Activated T-helper 1 cell treated with anti-CD3 and anti-CD28 coated beads, Interleukin-12 subunit alpha, Interleukin-12 subunit beta, Interleukin-2, Interleukin-4 antibody, amounts not matched to agents 30 ng/mL and 10 ng/mL and 1 ng/mL, durations not matched to agents 14 hours and 24 hours and 36 hours (primary cell): ENCODE measurements at regions not wholly inside any gene's neighbourhood (a gene's known extent, or its start where the extent isn't known, plus 50 kb on each side); places are given as distances from the start of the nearest gene placed in this dataset.
"Not testable (repeated sequence)": the region's sequence is repeated elsewhere in the genome, so short reads cannot be mapped to it uniquely, and the experiment has no call there.

Experiments
- DNase-seq: peaks from one replicate; pipeline ENCODE4 v3.0.0; 2021; ENCODE audit warnings: low spot score
- H3K27ac Mint-ChIP-seq: one replicate; pipeline ENCODE4 v1.8.0; 2021; ENCODE audit warnings: mild to moderate bottlenecking, mixed read lengths
- H3K27me3 Mint-ChIP-seq: one replicate; pipeline ENCODE4 v1.8.0; 2022; ENCODE audit warnings: mild to moderate bottlenecking, moderate library complexity, mixed read lengths; ENCODE audit not compliant: insufficient read depth
- H3K36me3 Mint-ChIP-seq: one replicate; pipeline ENCODE4 v1.8.0; 2021; ENCODE audit warnings: low read depth, mixed read lengths
- H3K4me1 Mint-ChIP-seq: one replicate; pipeline ENCODE4 v1.8.0; 2021; ENCODE audit warnings: low read depth, mixed read lengths
- H3K4me3 Mint-ChIP-seq: one replicate; pipeline ENCODE4 v1.8.0; 2021; ENCODE audit warnings: mild to moderate bottlenecking, moderate library complexity, mixed read lengths
- H3K9me3 Mint-ChIP-seq: one replicate; pipeline ENCODE4 v1.8.0; 2021; ENCODE audit warnings: mixed read lengths
- intact Hi-C: fragments of 100-400 bp; cut with micrococcal nuclease; formaldehyde crosslinking; loops from one replicate; pipeline ENCODE4 v1.15.1; 2024

DNA sequence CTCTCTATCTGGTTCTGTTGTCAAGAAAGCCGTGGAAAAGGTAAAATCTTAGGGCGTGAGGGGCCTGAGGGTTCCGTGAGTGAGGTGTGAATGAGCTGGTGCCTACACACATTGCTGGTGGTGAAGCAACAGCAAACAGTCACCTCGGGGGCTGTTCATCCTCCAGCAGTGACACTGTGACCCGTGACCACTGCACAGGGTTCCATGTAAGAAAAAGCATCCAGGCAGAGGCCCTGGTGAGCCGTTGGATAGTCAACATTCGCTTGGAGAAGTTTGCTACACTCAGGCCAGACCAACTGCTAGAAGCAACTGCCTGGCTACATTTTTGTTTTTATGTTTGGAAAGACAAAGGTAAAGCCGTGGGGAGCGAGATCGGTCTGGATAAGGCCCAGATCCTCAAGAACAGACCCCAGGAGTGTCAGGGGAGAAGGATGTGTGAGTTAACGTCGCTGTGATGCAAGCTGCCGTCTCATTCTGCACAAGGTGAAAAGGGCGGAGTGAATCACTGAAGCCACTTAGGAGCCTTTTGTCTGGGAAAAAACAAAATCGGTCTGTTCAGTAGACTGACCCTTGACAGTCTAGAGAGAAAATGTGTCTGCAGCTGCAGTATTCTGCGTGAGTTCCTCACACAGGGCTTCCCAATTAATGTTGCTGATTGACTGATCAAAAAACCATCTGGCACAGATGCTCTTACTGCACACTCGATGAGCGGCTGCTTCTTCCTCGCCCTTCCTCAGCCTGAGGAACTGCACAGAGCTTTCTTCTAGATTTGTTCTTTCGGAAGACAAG, 404.0 kb downstream of the SMOC2 start:
- Mint-ChIP-seq H3K27me3 (no peaks in the 10 kb centered on the region), H3K27ac (no peak overlapping the region), H3K4me3 (no peak overlapping the region), H3K9me3 (peaks cover 13% of the 10 kb centered on the region), H3K4me1 (no peaks in the 10 kb centered on the region), H3K36me3 (no peaks in the 10 kb centered on the region)
- DNase-seq: no peak
- intact Hi-C loops: no loop called here

DNA sequence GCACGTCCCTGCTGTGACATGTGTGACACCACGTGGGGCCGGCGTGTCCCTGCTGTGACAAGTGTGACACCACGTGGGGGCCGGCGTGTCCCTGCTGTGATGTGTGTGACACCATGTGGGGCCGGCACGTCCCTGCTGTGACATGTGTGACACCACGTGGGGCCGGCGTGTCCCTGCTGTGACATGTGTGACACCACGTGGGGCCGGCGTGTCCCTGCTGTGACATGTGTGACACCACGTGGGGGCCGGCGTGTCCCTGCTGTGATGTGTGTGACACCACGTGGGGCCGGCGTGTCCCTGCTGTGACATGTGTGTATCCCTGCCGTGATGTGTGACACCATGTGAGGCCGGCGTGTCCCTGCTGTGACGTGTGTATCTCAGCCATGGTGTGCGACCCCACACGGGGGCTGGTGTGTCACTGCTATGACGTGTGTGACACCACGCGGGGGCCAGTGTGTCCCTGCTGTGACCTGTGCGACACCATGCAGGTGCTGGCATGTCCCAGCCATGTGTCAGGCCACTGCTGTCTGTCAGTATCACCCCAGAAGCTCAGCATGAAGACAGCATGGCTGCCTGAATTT, 401.7 kb downstream of the SMOC2 start:
- intact Hi-C loops, DNase-seq, H3K4me3 Mint-ChIP-seq, H3K36me3 Mint-ChIP-seq, H3K27me3 Mint-ChIP-seq, H3K27ac Mint-ChIP-seq, H3K4me1 Mint-ChIP-seq: not testable (repeated sequence)
- H3K9me3 Mint-ChIP-seq: peaks cover 20% of the 10 kb centered on the region

DNA sequence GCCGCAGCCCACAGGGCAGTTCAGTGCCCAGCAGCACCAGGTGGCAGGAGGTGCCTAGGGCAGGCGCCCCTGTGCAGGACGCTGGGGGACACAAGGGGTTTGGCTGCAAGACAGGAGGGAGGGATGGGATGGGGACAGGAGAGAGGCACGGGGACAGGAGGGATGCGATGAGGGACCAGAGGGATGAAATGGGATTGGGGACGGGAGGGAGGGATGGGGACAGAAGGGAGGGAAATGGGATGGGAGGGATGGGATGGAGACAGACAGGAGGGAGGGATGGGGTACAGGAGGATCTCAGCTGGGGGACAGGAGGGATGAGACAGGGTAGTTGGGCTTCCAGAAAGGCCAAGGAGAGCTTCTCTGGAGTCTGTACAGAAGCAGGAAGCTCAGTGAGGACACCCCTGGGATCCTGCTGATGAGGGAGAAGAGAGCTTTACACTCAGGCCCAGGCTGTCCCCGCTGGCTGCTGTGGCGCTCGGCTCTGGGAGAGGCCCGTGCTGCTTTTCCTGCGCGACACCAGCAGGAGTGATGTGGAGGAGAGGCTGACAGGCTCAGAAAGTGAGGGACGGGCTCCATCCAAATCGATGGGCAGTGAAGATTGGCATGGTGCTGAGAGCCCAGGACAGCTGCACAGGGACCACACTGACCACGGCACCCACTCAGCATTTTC, 400.8 kb downstream of the SMOC2 start:
- no peak overlapping the region for H3K27ac Mint-ChIP-seq
- H3K4me3 Mint-ChIP-seq: no peak overlapping the region
- intact Hi-C loops: no loop called here
- DNase-seq: no peak
- H3K4me1 Mint-ChIP-seq: no peaks in the 10 kb centered on the region
- H3K9me3 Mint-ChIP-seq: peaks cover 20% of the 10 kb centered on the region
- H3K36me3 Mint-ChIP-seq: peaks cover 2% of the 10 kb centered on the region
- no peaks in the 10 kb centered on the region for H3K27me3 Mint-ChIP-seq

DNA sequence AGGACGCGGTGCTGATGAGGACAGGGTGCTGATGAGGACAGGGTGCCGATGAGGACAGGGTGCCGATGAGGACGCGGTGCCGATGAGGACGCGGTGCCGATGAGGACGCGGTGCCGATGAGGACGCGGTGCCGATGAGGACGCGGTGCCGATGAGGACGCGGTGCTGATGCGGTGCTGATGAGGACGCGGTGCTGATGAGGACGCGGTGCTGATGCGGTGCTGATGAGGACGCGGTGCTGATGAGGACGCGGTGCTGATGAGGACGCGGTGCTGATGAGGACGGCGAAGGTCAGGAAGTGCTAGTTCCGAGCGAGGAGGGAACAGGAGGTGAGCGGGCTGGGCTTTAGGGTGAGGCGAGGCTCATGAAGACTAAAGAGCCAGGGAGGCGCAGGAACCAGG, 399.9 kb downstream of the SMOC2 start:
- DNase-seq: peak; percentile 8

DNA sequence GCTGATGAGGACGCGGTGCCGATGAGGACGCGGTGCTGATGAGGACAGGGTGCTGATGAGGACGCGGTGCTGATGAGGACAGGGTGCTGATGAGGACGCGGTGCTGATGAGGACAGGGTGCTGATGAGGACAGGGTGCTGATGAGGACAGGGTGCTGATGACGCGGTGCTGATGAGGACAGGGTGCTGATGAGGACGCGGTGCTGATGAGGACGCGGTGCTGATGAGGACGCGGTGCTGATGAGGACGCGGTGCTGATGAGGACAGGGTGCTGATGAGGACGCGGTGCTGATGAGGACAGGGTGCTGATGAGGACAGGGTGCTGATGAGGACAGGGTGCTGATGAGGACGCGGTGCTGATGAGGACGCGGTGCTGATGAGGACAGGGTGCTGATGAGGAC, 399.3 kb downstream of the SMOC2 start:
- H3K27ac Mint-ChIP-seq, H3K4me3 Mint-ChIP-seq, H3K27me3 Mint-ChIP-seq, H3K36me3 Mint-ChIP-seq, intact Hi-C loops, DNase-seq, H3K4me1 Mint-ChIP-seq: not testable (repeated sequence)
- peaks cover 20% of the 10 kb centered on the region for H3K9me3 Mint-ChIP-seq

More for the DNA sequence above, 399.9 kb downstream of the SMOC2 start:
- H3K4me3 Mint-ChIP-seq, H3K36me3 Mint-ChIP-seq, H3K27ac Mint-ChIP-seq, intact Hi-C loops, H3K27me3 Mint-ChIP-seq, H3K4me1 Mint-ChIP-seq: not testable (repeated sequence)
- peaks cover 20% of the 10 kb centered on the region for H3K9me3 Mint-ChIP-seq

DNA sequence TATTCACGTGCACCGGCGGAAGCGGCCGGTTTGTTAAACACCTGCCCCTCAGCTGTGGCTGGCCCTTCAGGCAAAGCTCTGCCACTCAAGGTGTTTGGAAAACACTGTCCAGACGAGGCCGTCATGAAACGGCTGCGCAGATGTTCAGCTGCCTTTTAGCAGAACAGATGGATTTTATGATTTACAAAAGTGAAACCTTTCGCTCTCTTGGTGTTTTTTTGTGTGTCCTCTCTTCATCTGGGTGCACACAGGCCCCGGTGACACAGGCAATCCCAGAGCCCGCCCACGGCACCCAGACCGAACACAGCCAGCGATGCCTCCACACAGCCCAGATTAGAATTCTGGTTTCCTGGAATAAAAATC, 397.0 kb downstream of the SMOC2 start:
- Mint-ChIP-seq H3K9me3 (peaks cover 20% of the 10 kb centered on the region), H3K27ac (no peak overlapping the region), H3K27me3 (peaks cover 1% of the 10 kb centered on the region), H3K4me3 (no peak overlapping the region), H3K36me3 (peaks cover 2% of the 10 kb centered on the region), H3K4me1 (no peaks in the 10 kb centered on the region)
- no peak for DNase-seq
- intact Hi-C loops: no loop called here

DNA sequence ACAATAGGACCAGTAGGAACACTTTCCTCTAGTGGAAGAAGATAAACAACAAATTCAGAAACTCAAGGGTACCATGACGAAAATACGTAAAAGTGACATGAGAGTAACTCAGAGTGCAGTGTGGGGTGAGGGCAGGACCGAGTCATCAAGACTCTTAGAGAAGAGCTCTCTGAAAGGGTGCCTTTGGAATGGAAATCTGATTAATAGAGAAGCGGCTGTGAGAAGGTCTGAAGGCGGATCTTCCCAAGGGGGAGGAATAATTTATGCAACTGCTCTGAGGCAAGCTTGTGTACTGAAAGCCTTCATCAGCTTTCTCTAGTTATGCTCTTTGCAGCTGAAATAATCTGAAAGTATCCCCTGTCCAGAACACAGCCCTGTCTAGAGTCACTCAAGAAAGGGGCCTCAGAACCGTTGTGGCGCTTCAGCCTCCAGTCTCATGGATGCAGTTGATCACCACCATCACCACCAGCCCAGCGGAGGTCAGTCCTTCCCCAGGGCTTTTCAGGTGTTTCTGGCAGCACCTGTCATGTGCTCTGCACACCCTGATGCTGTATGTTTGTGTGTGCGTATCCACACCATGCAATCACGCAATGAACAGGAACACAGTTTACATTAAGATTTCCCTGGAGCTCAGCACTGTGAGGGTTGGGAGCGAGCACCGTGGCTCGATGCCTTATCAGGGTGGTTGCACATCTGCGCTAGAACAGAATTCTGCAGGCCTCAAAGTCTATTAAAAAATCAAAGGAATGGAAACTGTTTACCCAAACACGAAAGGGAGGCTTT, 396.5 kb downstream of the SMOC2 start:
- H3K27ac Mint-ChIP-seq: no peak overlapping the region
- no peak for DNase-seq
- H3K9me3 Mint-ChIP-seq: peaks cover 20% of the 10 kb centered on the region
- H3K4me3 Mint-ChIP-seq: no peak overlapping the region
- peaks cover 2% of the 10 kb centered on the region for H3K36me3 Mint-ChIP-seq
- peaks cover 1% of the 10 kb centered on the region for H3K27me3 Mint-ChIP-seq
- intact Hi-C loops: no loop called here
- H3K4me1 Mint-ChIP-seq: no peaks in the 10 kb centered on the region

DNA sequence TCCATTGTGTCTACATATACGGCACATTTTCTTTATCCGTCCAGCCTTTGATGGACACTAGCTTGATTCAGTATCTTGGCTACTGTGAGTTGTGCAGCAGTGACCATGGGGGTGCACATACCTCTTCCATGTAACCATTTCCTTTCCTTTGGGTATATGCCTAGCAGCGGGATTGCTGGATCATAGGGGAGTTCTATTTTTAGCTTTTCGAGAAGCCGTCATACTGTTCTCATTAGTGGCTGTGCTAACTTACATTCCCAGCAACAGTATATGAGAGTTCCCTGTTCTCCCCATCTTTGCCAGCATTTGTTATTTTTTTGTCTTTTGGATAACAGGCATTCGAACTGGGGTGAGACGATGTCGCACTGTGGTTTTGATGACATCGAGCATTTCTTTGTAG, 395.0 kb downstream of the SMOC2 start:
- intact Hi-C loops: no loop called here
- Mint-ChIP-seq H3K9me3 (peaks cover 18% of the 10 kb centered on the region), H3K27ac (no peak overlapping the region), H3K4me3 (no peak overlapping the region), H3K27me3 (peaks cover 1% of the 10 kb centered on the region), H3K36me3 (peaks cover 2% of the 10 kb centered on the region), H3K4me1 (no peaks in the 10 kb centered on the region)
- DNase-seq: no peak

DNA sequence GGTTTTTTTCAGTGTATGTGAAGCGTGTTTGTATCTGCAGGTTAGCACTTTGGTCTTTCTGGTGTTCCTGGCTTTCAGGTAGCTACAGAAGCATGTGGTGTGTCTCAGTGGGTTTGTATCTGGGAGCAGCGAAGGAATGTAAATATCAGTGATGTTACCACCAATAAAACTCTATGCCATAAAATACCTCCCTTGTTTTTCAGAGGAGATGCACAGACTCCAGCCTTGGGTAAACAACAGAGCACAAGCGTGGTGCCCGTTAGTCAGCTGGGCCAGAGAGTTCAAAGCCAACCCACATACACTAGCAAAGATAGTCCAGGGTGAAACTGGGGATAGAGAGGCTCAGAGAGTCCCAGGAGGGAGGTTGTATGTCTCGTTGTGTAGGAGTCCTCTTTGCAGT, 393.8 kb downstream of the SMOC2 start:
- Mint-ChIP-seq H3K9me3 (peaks cover 16% of the 10 kb centered on the region), H3K4me3 (no peak overlapping the region), H3K4me1 (no peaks in the 10 kb centered on the region), H3K27me3 (peaks cover 1% of the 10 kb centered on the region), H3K27ac (no peak overlapping the region), H3K36me3 (peaks cover 2% of the 10 kb centered on the region)
- no peak for DNase-seq
- intact Hi-C loops: no loop called here

DNA sequence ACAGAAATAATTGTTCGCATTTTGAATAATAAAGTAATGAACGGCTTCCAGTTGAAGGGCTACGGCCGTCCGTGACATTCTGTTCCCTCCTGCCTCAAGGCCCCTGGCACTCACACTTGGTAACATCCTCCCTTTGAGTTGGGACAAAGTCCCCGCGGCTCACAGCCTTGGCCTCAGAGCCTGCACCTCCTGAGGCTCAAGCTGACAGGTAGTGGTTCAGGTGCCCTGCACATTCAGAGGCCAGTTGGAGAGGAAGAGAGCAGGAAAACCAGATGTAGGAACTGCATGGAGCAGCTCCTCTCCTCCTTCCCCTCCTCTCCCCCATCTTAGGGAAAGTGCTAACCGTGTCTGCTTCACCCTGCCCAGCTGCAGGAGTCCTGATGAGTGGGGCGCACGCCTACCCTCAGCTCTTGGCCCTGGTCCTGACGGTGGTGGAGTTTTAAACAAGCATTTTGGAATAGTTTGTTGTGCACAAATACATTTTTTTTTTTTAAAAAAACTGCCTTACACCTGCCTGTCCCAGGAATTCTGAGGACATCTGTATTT, 393.1 kb downstream of the SMOC2 start:
- no peak overlapping the region for H3K27ac Mint-ChIP-seq
- H3K4me3 Mint-ChIP-seq: no peak overlapping the region
- no peaks in the 10 kb centered on the region for H3K4me1 Mint-ChIP-seq
- no peak for DNase-seq
- H3K27me3 Mint-ChIP-seq: peaks cover 1% of the 10 kb centered on the region
- peaks cover 9% of the 10 kb centered on the region for H3K9me3 Mint-ChIP-seq
- no peaks in the 10 kb centered on the region for H3K36me3 Mint-ChIP-seq
- intact Hi-C loops: no loop called here

DNA sequence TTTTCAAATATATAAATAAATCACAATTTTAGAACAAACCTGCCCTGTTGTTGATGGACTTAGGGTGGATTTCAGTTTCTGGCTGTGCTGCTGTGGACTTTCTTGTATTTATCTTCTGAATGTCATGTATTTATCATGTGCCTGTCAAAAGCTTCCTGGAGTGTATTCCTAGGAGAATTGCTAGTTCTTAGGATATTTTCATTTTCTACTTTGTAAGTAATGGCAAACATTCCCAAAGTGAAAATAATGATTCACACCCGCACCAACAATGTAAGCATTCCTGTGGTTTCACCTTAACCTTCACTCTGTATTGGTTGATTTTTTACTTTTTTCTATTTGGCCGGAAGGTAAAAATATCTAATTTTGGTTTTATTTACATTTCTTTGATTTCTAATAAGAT, 387.8 kb downstream of the SMOC2 start:
- Mint-ChIP-seq H3K4me1 (no peaks in the 10 kb centered on the region), H3K27me3 (peaks cover 1% of the 10 kb centered on the region), H3K36me3 (no peaks in the 10 kb centered on the region), H3K4me3 (no peak overlapping the region), H3K27ac (no peak overlapping the region), H3K9me3 (no peaks in the 10 kb centered on the region)
- intact Hi-C loops: no loop called here
- DNase-seq: no peak

DNA sequence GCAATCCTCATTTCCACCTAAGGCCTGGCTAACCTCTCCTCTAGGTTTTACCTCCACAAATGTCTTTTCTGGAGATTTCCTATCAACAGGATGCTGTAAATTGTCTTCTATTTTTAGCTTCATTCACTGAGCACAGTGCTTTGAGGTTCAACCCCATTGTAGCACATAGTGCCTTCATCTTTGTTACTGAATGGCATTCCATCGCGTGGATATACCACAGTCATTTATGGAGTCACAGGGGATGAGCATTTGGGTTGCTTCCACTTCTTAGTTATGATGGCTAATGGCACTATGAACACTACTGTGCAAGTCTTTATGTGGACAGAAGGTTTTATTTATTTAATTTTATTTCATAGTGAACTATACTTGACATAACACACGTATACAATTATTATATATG, 387.1 kb downstream of the SMOC2 start:
- H3K36me3 Mint-ChIP-seq: no peaks in the 10 kb centered on the region
- intact Hi-C loops: no loop called here
- no peak overlapping the region for H3K27ac Mint-ChIP-seq
- H3K4me1 Mint-ChIP-seq: no peaks in the 10 kb centered on the region
- H3K9me3 Mint-ChIP-seq: no peaks in the 10 kb centered on the region
- no peak overlapping the region for H3K4me3 Mint-ChIP-seq
- H3K27me3 Mint-ChIP-seq: no peaks in the 10 kb centered on the region
- DNase-seq: no peak

DNA sequence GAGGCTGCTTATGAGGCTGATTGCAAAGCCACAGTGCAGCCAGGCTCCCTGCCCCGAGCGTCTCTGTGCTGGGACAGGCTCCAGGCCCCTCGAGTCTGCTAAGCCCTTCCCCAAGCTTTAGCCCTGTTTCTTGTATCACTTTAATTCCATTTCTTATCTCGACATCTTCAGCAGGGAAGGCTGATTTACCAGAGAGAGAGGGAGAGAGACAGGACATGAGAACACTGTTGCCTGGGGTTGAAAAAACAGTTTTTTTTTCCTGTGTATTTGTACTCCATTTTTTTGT, 386.5 kb downstream of the SMOC2 start:
- Mint-ChIP-seq H3K4me3 (no peak overlapping the region), H3K4me1 (no peaks in the 10 kb centered on the region), H3K27ac (no peak overlapping the region), H3K36me3 (no peaks in the 10 kb centered on the region), H3K9me3 (no peaks in the 10 kb centered on the region), H3K27me3 (no peaks in the 10 kb centered on the region)
- intact Hi-C loops: no loop called here
- DNase-seq: no peak
